ENCODE measurements at regions not wholly inside any gene's neighbourhood (a gene's known extent, or its start where the extent isn't known, plus 50 kb on each side); places are given as distances from the start of the nearest gene placed in this dataset.
"Not testable (repeated sequence)": the region's sequence is repeated elsewhere in the genome, so short reads cannot be mapped to it uniquely, and the experiment has no call there.

DNA sequence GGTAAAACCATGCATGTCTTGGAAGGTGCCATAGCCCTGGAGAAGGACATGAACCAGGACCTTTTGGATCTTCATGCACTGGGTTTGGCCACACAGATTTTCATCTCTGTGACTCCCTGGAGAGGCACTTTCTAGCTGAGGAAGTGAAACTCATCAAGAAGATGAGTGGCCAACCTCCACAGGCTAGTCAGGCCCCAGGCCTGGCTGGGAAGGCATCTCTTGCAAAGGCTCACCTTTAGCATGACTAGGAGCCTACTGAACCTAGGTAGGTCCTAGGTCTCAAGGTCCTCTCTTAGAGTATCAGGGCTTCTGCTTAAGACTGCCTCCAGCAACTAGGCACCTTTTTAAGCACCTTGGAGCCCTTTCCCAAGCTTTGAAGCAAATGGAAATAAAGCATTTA lies 1448.7 kb upstream of the ACO1 start:
- H3K4me3 ChIP-seq (ENCODE audit: low read length), result no peak overlapping the region
- TF ChIP-seq, protein P1, sequence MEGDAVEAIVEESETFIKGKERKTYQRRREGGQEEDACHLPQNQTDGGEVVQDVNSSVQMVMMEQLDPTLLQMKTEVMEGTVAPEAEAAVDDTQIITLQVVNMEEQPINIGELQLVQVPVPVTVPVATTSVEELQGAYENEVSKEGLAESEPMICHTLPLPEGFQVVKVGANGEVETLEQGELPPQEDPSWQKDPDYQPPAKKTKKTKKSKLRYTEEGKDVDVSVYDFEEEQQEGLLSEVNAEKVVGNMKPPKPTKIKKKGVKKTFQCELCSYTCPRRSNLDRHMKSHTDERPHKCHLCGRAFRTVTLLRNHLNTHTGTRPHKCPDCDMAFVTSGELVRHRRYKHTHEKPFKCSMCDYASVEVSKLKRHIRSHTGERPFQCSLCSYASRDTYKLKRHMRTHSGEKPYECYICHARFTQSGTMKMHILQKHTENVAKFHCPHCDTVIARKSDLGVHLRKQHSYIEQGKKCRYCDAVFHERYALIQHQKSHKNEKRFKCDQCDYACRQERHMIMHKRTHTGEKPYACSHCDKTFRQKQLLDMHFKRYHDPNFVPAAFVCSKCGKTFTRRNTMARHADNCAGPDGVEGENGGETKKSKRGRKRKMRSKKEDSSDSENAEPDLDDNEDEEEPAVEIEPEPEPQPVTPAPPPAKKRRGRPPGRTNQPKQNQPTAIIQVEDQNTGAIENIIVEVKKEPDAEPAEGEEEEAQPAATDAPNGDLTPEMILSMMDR (conservative IDR thresholded peaks at IDR 0.05; ENCODE audit: low read length), result no peak
- no peak for DNase-seq (ENCODE audit: low read depth)

DNA sequence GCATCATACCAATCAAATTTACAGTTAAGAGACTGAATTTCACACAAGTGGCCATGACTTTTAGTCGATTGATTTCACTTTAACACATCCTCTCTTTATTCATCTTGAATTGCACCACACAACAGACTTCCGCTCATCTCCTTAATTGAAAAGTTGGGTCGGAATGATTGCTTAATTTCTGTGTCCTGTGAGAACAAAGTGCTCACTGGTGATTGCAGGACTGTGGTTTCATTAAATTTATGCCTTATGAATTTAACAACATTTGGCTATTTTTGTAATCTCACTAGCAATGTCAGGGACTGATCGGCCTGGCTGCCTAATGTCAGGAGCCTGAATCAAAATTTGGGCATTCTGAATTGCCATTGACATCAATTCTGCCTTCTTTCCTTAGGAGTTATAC lies 1447.3 kb upstream of the ACO1 start:
- TF ChIP-seq, protein P1 (conservative IDR thresholded peaks at IDR 0.05; ENCODE audit: low read length), result no peak
- H3K4me3 ChIP-seq (ENCODE audit: low read length), result no peak overlapping the region
- DNase-seq (ENCODE audit: low read depth), result no peak

DNA sequence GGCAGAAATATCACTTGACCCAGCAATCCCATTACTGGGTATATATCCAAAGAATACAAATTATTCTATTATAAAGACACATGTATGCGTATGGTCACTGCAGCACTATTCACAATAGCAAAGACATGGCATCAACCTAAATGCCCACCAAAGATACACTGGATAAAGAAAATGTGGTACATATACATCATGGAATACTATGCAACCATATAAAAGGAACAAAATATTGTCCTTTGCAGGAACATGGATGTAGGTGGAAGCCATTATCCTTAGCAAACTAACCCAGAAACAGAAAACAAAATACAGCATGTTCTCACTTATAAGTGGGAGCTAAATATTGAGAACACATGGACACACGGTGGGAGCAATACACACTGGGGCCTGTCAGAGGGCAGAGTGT lies 1441.6 kb upstream of the ACO1 start:
- not testable (repeated sequence) for H3K4me3 ChIP-seq (ENCODE audit: low read length); DNase-seq (ENCODE audit: low read depth)

DNA sequence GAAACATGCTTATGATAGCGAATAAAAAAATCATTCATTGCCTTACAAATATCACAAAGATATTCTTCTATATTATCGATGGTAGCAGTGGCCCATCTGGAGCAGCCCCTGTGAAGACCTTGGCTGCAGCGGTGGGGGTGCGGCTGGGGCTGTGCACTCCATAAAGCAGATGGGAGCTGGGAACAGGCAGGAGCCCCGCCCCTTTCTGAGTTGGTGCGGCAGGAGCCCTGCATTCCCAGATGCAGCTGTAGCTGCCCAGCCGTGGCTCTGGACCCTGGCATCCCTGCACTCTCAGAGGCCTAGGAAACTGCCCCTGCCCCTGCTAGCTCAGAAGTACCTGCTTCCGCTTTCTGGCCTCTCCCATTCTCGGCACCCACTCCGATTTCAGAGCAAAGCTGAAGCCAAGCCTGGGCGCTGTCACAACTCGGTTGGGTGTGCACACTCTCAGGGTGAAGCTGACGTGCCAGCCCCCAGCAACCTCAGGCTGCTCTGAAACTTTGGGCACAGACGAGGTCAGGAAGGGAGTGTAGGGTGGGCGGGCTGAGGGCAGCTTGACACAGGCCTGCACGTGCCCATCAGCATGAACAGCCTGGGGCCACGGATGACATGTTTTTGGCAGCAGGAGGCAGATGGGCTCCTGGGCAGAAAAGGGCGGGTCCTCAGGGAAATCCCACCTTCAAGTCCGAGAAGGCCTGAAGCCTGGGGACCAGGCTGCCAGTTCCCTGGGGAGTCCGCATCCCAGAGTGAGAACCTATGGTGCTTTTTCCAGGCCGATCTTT lies 1440.8 kb upstream of the ACO1 start:
- H3K4me3 ChIP-seq (ENCODE audit: low read length), result no peak overlapping the region
- TF ChIP-seq, protein P1 (conservative IDR thresholded peaks at IDR 0.05; ENCODE audit: low read length), result no peak
- no peak for DNase-seq (ENCODE audit: low read depth)

DNA sequence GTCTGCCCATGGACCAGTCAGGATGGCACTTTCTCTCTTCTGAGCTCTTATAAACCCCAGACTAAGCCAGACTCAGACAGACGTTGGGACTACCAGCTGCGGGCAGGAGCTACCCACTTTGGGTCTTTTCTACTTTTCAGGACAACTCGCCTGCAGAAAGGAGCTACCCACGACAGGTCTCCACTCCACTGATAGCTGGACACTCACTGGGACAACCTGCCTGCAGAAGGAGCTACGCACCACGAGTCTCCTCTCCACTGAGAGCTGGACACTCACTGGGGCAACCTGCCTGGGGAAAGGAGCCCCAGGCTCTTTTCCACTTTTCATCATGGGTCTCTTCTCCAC lies 1440.2 kb upstream of the ACO1 start:
- TF ChIP-seq, protein P1 (conservative IDR thresholded peaks at IDR 0.05; ENCODE audit: low read length), result no peak
- no peak for DNase-seq (ENCODE audit: low read depth)
- H3K4me3 ChIP-seq (ENCODE audit: low read length), result no peak overlapping the region

DNA sequence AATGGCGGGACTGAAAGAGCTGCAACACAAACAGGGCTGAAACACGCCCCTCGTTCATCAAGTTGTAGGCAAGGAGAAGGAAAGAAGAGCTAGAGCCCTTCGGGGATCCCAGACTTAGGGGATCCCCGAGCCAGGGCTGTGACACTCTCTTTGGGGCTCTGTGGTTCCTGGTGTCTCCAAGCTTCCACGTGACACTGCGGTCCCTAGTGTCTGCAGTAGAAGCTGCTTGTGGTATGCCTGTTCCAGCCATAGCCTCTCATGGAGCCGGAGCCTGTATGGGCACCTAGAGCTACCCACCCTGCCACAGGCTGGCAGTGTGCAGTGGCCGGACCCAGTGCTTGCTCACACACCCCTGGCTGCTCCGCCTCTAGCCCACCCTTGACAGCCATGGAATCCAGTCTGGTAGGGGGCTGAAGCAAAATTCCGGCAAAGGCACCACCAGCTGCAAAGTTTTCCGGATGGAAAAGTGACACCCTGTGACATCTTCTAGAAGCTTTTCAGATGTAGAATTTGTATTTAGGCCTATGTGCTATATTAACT lies 1439.6 kb upstream of the ACO1 start:
- H3K4me3 ChIP-seq (ENCODE audit: low read length), result no peak overlapping the region
- no peak for DNase-seq (ENCODE audit: low read depth)
- TF ChIP-seq, protein P1 (conservative IDR thresholded peaks at IDR 0.05; ENCODE audit: low read length), result no peak

DNA sequence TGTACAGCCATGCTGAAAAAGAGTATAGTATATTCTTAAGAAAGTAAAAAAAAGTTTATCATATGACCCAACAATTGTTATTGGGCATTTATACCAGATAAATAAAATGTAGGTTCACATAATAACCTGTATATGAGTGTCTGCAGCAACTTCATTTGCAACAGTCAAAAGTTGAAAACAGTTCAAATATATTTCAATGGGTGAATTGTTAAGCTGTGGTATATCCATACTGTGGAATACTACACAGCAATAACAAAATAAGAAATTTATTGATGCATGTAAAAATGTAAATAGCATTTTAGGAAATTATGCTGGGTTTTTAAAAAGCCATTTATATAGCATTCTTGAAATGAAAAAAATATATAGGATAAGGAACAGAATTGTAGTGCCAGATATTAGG lies 1420.1 kb upstream of the ACO1 start:
- no peak for DNase-seq (ENCODE audit: low read depth)
- H3K4me3 ChIP-seq (ENCODE audit: low read length), result no peak overlapping the region
- TF ChIP-seq, protein P1 (conservative IDR thresholded peaks at IDR 0.05; ENCODE audit: low read length), result no peak

All from AG10803 (cell line).